Endothelial cell of umbilical vein (primary cell): ENCODE measurements at regions not wholly inside any gene's neighbourhood (a gene's known extent, or its start where the extent isn't known, plus 50 kb on each side); places are given as distances from the start of the nearest gene placed in this dataset.

Source experiments
- BruUV-seq: library from RNA; stranded (reverse); fragments of 400-500 nt; replicated peaks from 2 replicates; lab custom pipeline; 2021; lab: Mats Ljungman, UMichigan
- CTCF ChIA-PET: fragments of 300-600, 350-600 bp; sonication (Branson Sonifier 250); formaldehyde crosslinking; loops from one replicate; lab custom pipeline; 2021; ENCODE audit warnings: antibody characterized with exemption, inconsistent platforms; lab: Charles Lee
- POLR2A ChIA-PET: fragments of 300-600, 350-600 bp; sonication (Branson Sonifier 250); formaldehyde crosslinking; loops from one replicate; lab custom pipeline; 2021; ENCODE audit warnings: antibody characterized with exemption, inconsistent platforms; lab: Charles Lee
- DNase-seq: peaks from one replicate; pipeline ENCODE4 v3.0.0-alpha.2; 2011; ENCODE audit warnings: low read depth, low spot score
- FAIRE-seq: peaks from 2 replicates; lab custom pipeline; 2011; peaks lifted over from hg19 to GRCh38; lab: Jason Lieb, UNC
- H2AFZ ChIP-seq: 2 replicates; pipeline ENCODE4 v1.6.0; 2012; ENCODE audit warnings: low read depth, low read length, control low read depth, inconsistent platforms
- H3K27ac ChIP-seq: 2 replicates; pipeline ENCODE4 v1.5.1; 2011; ENCODE audit warnings: low read depth, mild to moderate bottlenecking, control low read depth, low read length, moderate library complexity; ENCODE audit not compliant: insufficient read depth
- H3K27me3 ChIP-seq, 2 experiments: 2 replicates each; pipeline versions ENCODE4 v1.6.0 to v1.6.1; 2011; ENCODE audit warnings: low read length in 2 of 2, mixed read lengths in 1 of 2; ENCODE audit not compliant: control insufficient read depth in 2 of 2, insufficient read depth in 2 of 2
- H3K36me3 ChIP-seq, 2 experiments: 2 replicates in 1 of 2; 3 replicates in 1 of 2; pipeline ENCODE4 v1.5.1; 2011; ENCODE audit warnings: low read length in 2 of 2, mild to moderate bottlenecking in 1 of 2, moderate library complexity in 1 of 2; ENCODE audit not compliant: control insufficient read depth in 2 of 2, insufficient read depth in 2 of 2; ENCODE audit errors: extremely low read depth in 1 of 2
- H3K4me1 ChIP-seq: 3 replicates; pipeline ENCODE4 v1.5.1; 2011; ENCODE audit warnings: mild to moderate bottlenecking, low read length; ENCODE audit not compliant: control insufficient read depth, insufficient read depth; ENCODE audit errors: extremely low read depth
- H3K4me2 ChIP-seq: 2 replicates; pipeline ENCODE4 v1.6.1; 2011; ENCODE audit warnings: low read length, control low read depth, mixed read lengths; ENCODE audit not compliant: insufficient read depth
- H3K4me3 ChIP-seq, 3 experiments: fragments of 200-600 bp in 1 of 3; sonication (generic), shearing (Covaris generic) in 1 of 3; replicated peaks in 1 of 3; 2 replicates each; pipeline ENCODE4 v1.5.1; 2011 to 2016; ENCODE audit warnings: control low read depth in 3 of 3, low read length in 3 of 3, mild to moderate bottlenecking in 2 of 3, inconsistent platforms in 1 of 3, low read depth in 1 of 3, moderate library complexity in 1 of 3; ENCODE audit not compliant: insufficient read depth in 1 of 3
- H3K79me2 ChIP-seq: 2 replicates; pipeline ENCODE4 v1.6.0; 2012; ENCODE audit warnings: low read length, inconsistent platforms; ENCODE audit not compliant: control insufficient read depth, insufficient read depth
- H3K9ac ChIP-seq: replicated peaks from 2 replicates; pipeline ENCODE3; 2011; ENCODE audit warnings: low read length, control low read depth; ENCODE audit not compliant: insufficient read depth; ENCODE audit errors: extremely low read depth
- H3K9me1 ChIP-seq: replicated peaks from 3 replicates; pipeline ENCODE4 v1.6.0; 2011; ENCODE audit warnings: mild to moderate bottlenecking, low read length; ENCODE audit not compliant: control insufficient read depth, insufficient read depth; ENCODE audit errors: extremely low read depth
- H3K9me3 ChIP-seq: replicated peaks from 2 replicates; pipeline ENCODE4 v1.5.1; 2012; ENCODE audit warnings: low read length, inconsistent platforms; ENCODE audit not compliant: control insufficient read depth, insufficient read depth
- H4K20me1 ChIP-seq: replicated peaks from 2 replicates; pipeline ENCODE3; 2011; ENCODE audit warnings: mild to moderate bottlenecking, low read length; ENCODE audit not compliant: control insufficient read depth, insufficient read depth; ENCODE audit errors: extremely low read depth
- CTCF ChIP-seq, 2 donors: IDR thresholded peaks; 1 replicate in 1 of 2; 2 replicates in 1 of 2; pipeline ENCODE4 v1.5.1; 2011; ENCODE audit warnings: low read length in 2 of 2, mild to moderate bottlenecking in 2 of 2, moderate library complexity in 2 of 2, control low read depth in 1 of 2, inconsistent platforms in 1 of 2, low read depth in 1 of 2; ENCODE audit not compliant: insufficient read depth in 1 of 2; ENCODE audit errors: extremely low read depth in 1 of 2
- EZH2 ChIP-seq: IDR thresholded peaks from 2 replicates; pipeline ENCODE4 v1.6.1; 2012; ENCODE audit warnings: borderline replicate concordance, low read depth, mild to moderate bottlenecking, moderate library complexity, low read length, inconsistent platforms; ENCODE audit not compliant: severe bottlenecking
- FOS ChIP-seq: IDR thresholded peaks from 2 replicates; pipeline ENCODE4 v1.6.1; 2011; ENCODE audit warnings: mild to moderate bottlenecking, low read length, moderate library complexity, borderline replicate concordance; ENCODE audit not compliant: insufficient read depth
- GATA2 ChIP-seq: IDR thresholded peaks from 2 replicates; pipeline ENCODE4 v1.7.0; 2011; ENCODE audit warnings: low read depth, mild to moderate bottlenecking, moderate library complexity, mixed read lengths, low read length; ENCODE audit not compliant: insufficient read length, insufficient read depth
- JUN ChIP-seq: IDR thresholded peaks from 2 replicates; pipeline ENCODE4 v1.6.1; 2011; ENCODE audit warnings: borderline replicate concordance, low read depth; ENCODE audit not compliant: insufficient read length, insufficient read depth
- MAX ChIP-seq: IDR thresholded peaks from 2 replicates; pipeline ENCODE4 v1.6.1; 2011; ENCODE audit not compliant: insufficient read depth, insufficient read length
- MYC ChIP-seq: IDR thresholded peaks from one replicate; pipeline ENCODE4 v1.6.1; 2011; ENCODE audit warnings: mild to moderate bottlenecking, low read depth, low read length
- POLR2A ChIP-seq: IDR thresholded peaks from 2 replicates; pipeline ENCODE4 v1.6.1; 2012; ENCODE audit warnings: low read depth, mild to moderate bottlenecking, control low read depth, low read length
- POLR2AphosphoS5 ChIP-seq: IDR thresholded peaks from 2 replicates; pipeline ENCODE4 v1.6.1; 2012; ENCODE audit warnings: low read depth, mild to moderate bottlenecking, control low read depth, low read length, moderate library complexity; ENCODE audit not compliant: insufficient read depth
- dilution Hi-C: fragments of 300-500 bp; cut with MboI; formaldehyde crosslinking; loops from one replicate; pipeline ENCODE4 v1.15.0; 2019; ENCODE audit warnings: low sequenced_read_pairs; ENCODE audit not compliant: extremely low pct_ligation_motif_present
- intact Hi-C: fragments of 100-400 bp; cut with micrococcal nuclease; formaldehyde crosslinking; loops from one replicate; pipeline ENCODE4 v1.10.0; 2022

GRCh38 chr6:79305020-79305419 is 70.5 kb upstream of the HMGN3 start:
- H2AFZ ChIP-seq, result no peak overlapping the region
- H3K4me2 ChIP-seq, result no peak overlapping the region
- no peaks in the 10 kb centered on the region for H3K9me1 ChIP-seq
- ChIA-PET POLR2A (no interaction called here), CTCF (interaction anchor here (1.3 kb wide), 1 partner anchor 29 kb away, joined by 3 read pairs; no protein-coding TSS in a partner anchor)
- no TSS peak for BruUV-seq
- no peak overlapping the region for H3K4me3 ChIP-seq
- H3K9ac ChIP-seq, result no peak overlapping the region
- dilution Hi-C loops (no loop called here), intact Hi-C loops (no loop called here)
- no peaks in the 10 kb centered on the region for H3K9me3 ChIP-seq
- H3K27me3 ChIP-seq, result no peaks in the 10 kb centered on the region
- no peaks in the 10 kb centered on the region for H4K20me1 ChIP-seq
- DNase-seq (no peak), FAIRE-seq (no peak)
- no peaks in the 10 kb centered on the region for H3K79me2 ChIP-seq
- no peak for TF ChIP-seq JUN
- TF ChIP-seq MYC, result no peak
- TF ChIP-seq GATA2, result no peak
- TF ChIP-seq EZH2, result no peak
- TF ChIP-seq POLR2A, result no peak
- TF ChIP-seq CTCF (IDR thresholded peaks at IDR 0.05; ENCODE audit: extremely low read depth in 1 of 2, insufficient read depth in 1 of 2, low read depth in 1 of 2, low read length in 2 of 2), result no peak
- TF ChIP-seq FOS, result no peak
- TF ChIP-seq MAX, result no peak
- TF ChIP-seq POLR2AphosphoS5, result no peak
- H3K36me3 ChIP-seq, result no peaks in the 10 kb centered on the region
- no peaks in the 10 kb centered on the region for H3K4me1 ChIP-seq
- H3K27ac ChIP-seq, result no peak overlapping the region
